RWPE2 (cell line): ENCODE measurements at regions not wholly inside any gene's neighbourhood (a gene's known extent, or its start where the extent isn't known, plus 50 kb on each side); places are given as distances from the start of the nearest gene placed in this dataset.

Experiments
- ATAC-seq: fragments of 200-7000 bp; cut with Tn5 transposase; 3 replicates; pipeline ENCODE4 v1.9.1; 2021; ENCODE audit warnings: low read depth
- DNase-seq: peaks from one replicate; pipeline ENCODE4 v3.0.0-alpha.2; 2020; ENCODE audit warnings: low spot score
- H3K27ac ChIP-seq: fragments of 450-650 bp; 2 replicates; pipeline ENCODE4 v1.5.1; 2017; ENCODE audit warnings: mild to moderate bottlenecking; ENCODE audit not compliant: poor library complexity, severe bottlenecking
- H3K27me3 ChIP-seq: fragments of 250-450 bp; sonication (Bioruptor Pico); 2 replicates; pipeline ENCODE4 v1.5.1; 2021; ENCODE audit warnings: mild to moderate bottlenecking, moderate library complexity; ENCODE audit not compliant: insufficient read depth, poor library complexity, severe bottlenecking
- H3K36me3 ChIP-seq: fragments of 250-450 bp; sonication (Bioruptor Pico); 2 replicates; pipeline ENCODE4 v1.5.1; 2020; ENCODE audit warnings: low read depth, mild to moderate bottlenecking, moderate library complexity
- H3K4me1 ChIP-seq: fragments of 250-450 bp; sonication (Bioruptor Pico); 2 replicates; pipeline ENCODE4 v1.5.1; 2021; ENCODE audit warnings: mild to moderate bottlenecking, moderate library complexity; ENCODE audit not compliant: insufficient read depth, poor library complexity, severe bottlenecking
- H3K4me3 ChIP-seq: fragments of 250-450 bp; sonication (Bioruptor Pico); 2 replicates; pipeline ENCODE4 v1.5.1; 2021; ENCODE audit warnings: mild to moderate bottlenecking, moderate library complexity; ENCODE audit not compliant: severe bottlenecking
- H3K9me3 ChIP-seq: fragments of 250-450 bp; sonication (Bioruptor Pico); 2 replicates; pipeline ENCODE4 v1.5.1; 2021; ENCODE audit warnings: mild to moderate bottlenecking, moderate library complexity; ENCODE audit not compliant: severe bottlenecking
- TF ChIP-seq, protein P1 (sequence below): fragments of 450-650 bp; IDR thresholded peaks from one replicate; pipeline ENCODE4 v1.5.1; 2017; ENCODE audit warnings: mild to moderate bottlenecking, moderate library complexity; ENCODE audit not compliant: poor library complexity, severe bottlenecking

DNA sequence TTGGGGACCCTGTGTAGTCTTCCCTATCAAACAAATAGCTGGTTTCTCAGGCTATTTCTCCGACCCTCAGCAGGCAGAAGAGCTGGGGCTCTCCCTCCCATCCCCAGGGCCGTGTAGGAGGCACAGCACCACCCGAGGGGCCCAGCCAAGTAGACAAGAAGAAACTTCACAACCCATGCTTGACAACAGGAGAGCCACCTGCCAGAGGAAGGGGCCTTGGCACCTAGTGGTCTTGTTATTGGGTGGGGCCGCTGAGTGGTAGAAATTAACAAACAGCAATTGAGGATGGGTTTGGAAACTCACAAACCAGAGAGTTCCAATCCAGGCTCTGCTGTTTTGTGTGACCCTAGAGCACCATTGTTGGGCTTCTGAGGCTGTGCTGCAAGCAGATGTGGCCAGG lies 108.5 kb upstream of the CHD6 start:
- Histone ChIP-seq H3K4me1 (no peaks in the 10 kb centered on the region), H3K27me3 (no peaks in the 10 kb centered on the region), H3K36me3 (no peaks in the 10 kb centered on the region), H3K27ac (no peak overlapping the region), H3K9me3 (no peaks in the 10 kb centered on the region), H3K4me3 (no peak overlapping the region)
- DNase-seq (no peak), ATAC-seq (no peak)
- TF ChIP-seq, protein P1, sequence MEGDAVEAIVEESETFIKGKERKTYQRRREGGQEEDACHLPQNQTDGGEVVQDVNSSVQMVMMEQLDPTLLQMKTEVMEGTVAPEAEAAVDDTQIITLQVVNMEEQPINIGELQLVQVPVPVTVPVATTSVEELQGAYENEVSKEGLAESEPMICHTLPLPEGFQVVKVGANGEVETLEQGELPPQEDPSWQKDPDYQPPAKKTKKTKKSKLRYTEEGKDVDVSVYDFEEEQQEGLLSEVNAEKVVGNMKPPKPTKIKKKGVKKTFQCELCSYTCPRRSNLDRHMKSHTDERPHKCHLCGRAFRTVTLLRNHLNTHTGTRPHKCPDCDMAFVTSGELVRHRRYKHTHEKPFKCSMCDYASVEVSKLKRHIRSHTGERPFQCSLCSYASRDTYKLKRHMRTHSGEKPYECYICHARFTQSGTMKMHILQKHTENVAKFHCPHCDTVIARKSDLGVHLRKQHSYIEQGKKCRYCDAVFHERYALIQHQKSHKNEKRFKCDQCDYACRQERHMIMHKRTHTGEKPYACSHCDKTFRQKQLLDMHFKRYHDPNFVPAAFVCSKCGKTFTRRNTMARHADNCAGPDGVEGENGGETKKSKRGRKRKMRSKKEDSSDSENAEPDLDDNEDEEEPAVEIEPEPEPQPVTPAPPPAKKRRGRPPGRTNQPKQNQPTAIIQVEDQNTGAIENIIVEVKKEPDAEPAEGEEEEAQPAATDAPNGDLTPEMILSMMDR = no peak

DNA sequence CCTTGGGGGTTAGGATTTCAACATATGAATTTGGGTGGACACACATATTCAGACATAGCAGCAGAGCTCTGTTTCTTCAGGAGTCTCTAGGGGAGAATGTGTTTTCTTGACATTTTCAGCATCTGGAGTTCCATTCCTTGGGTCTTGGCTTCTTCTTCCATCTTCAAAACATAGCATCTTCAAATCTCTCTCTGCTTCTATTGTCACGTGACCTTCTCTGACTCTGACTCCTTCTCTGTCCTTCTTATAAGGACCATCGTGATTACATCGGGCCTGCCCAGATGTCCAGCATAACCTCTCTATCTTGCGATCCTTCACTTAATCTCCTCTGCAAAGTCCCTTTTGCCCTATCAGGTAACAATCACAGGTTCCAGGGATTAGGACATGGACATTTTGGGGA lies 101.0 kb upstream of the CHD6 start:
- H3K4me3 ChIP-seq = no peak overlapping the region
- no peaks in the 10 kb centered on the region for H3K4me1 ChIP-seq
- H3K36me3 ChIP-seq = no peaks in the 10 kb centered on the region
- ATAC-seq = no peak
- no peak overlapping the region for H3K27ac ChIP-seq
- H3K27me3 ChIP-seq = no peaks in the 10 kb centered on the region
- DNase-seq = no peak
- TF ChIP-seq, protein P1 = no peak
- H3K9me3 ChIP-seq = no peaks in the 10 kb centered on the region

DNA sequence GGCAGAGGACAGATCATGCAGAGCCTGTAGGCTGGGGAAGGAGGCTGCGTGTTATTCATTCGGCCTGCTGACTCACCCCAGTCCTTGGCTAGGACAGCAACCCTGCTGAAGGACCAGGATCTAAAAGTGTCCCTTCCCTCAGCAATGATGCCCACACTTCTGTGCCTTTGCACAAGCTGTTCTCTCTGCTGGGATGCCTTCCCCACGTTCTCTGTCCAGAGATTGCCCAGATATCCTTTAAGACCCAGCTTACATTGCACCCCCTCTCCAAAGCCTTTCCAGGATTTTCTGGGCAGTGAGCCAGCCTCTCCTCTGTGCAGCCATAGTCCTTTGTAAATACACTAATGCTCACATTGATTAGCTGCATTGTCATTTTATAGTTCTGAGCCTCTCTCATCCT lies 99.3 kb upstream of the CHD6 start:
- Histone ChIP-seq H3K27me3 (no peaks in the 10 kb centered on the region), H3K27ac (no peak overlapping the region), H3K4me3 (no peak overlapping the region), H3K9me3 (no peaks in the 10 kb centered on the region), H3K36me3 (no peaks in the 10 kb centered on the region), H3K4me1 (no peaks in the 10 kb centered on the region)
- peak; percentile 43; the same call in 2 of the 3 replicates for ATAC-seq
- TF ChIP-seq, protein P1 = no peak
- DNase-seq = no peak

DNA sequence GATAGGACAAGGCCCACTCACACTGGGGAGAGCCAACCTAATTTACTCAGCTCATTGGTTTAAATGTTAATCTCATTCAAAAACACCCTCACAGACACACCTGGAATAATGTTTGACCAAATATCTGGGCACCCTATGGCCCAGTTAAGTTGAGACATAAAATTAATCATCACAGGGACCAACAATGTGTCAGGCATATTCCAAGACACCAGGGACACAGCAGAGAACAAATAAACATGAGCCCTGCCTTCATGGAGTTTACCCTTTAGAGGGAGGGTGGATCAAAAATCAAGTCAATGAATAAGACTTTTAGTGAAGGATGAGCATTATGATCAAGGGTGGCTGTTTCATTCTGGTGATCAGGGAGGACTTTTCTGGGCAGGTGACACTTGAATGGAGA lies 98.7 kb upstream of the CHD6 start:
- TF ChIP-seq, protein P1 = no peak
- no peak for ATAC-seq
- Histone ChIP-seq H3K9me3 (no peaks in the 10 kb centered on the region), H3K36me3 (no peaks in the 10 kb centered on the region), H3K27ac (no peak overlapping the region), H3K4me3 (no peak overlapping the region), H3K4me1 (no peaks in the 10 kb centered on the region), H3K27me3 (no peaks in the 10 kb centered on the region)
- DNase-seq = no peak

DNA sequence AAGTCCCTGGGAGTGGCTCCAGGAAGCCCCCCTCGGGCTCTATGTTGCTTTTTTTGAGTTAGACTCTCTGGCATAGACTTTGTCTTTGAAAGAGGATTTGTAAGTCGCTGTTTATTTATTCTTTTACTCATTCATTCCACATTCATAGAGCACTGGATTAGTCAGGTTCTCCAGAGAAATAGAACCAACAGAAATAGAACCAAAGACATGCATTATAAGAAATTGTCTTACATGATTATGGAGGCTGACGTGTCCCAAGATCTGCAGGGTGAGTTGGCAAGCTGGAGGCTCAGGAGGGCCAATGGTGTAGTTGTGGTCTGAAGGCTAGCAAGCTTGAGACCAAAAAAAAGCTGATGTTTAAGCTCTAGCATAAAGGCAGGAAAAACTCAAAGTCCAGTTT lies 98.3 kb upstream of the CHD6 start:
- TF ChIP-seq, protein P1 = no peak
- Histone ChIP-seq H3K27ac (no peak overlapping the region), H3K9me3 (no peaks in the 10 kb centered on the region), H3K36me3 (no peaks in the 10 kb centered on the region), H3K4me1 (no peaks in the 10 kb centered on the region), H3K4me3 (no peak overlapping the region), H3K27me3 (no peaks in the 10 kb centered on the region)
- ATAC-seq = peak; percentile 22; the same call in 1 of the 3 replicates
- no peak for DNase-seq
